A673 (cell line): ENCODE measurements at regions not wholly inside any gene's neighbourhood (a gene's known extent, or its start where the extent isn't known, plus 50 kb on each side); places are given as distances from the start of the nearest gene placed in this dataset.

Experiments used
- BruUV-seq: library from RNA; stranded (reverse); fragments of 400-500 nt; replicated peaks from 2 replicates; lab custom pipeline; 2021; lab: Mats Ljungman, UMichigan
- CTCF ChIA-PET: fragments of 300-600 bp; sonication (Branson Sonifier 250); formaldehyde crosslinking; loops from one replicate; lab custom pipeline; 2022; ENCODE audit warnings: antibody characterized with exemption; lab: Charles Lee
- POLR2A ChIA-PET: fragments of 300-600 bp; sonication (Branson Sonifier 250); formaldehyde crosslinking; loops from one replicate; lab custom pipeline; 2022; ENCODE audit warnings: antibody characterized with exemption; ENCODE audit not compliant: low non-redundant PET; lab: Charles Lee
- DNase-seq: peaks from one replicate; pipeline ENCODE4 v3.0.0-alpha.2; 2015; ENCODE audit warnings: low spot score
- H3K27ac ChIP-seq: fragments of 200-600 bp; sonication (generic); 2 replicates; pipeline ENCODE4 v1.5.1; 2016; ENCODE audit warnings: mixed run types, low read depth, mild to moderate bottlenecking, mixed read lengths, antibody characterized with exemption, low read length; ENCODE audit not compliant: poor library complexity, severe bottlenecking
- H3K27me3 ChIP-seq: fragments of 200-600 bp; sonication (generic); replicated peaks from 2 replicates; pipeline ENCODE4 v1.6.1; 2017; ENCODE audit warnings: mixed run types, low read depth, mild to moderate bottlenecking, mixed read lengths, antibody characterized with exemption, low read length; ENCODE audit not compliant: insufficient read depth, poor library complexity
- H3K36me3 ChIP-seq: fragments of 200-600 bp; sonication (generic); 2 replicates; pipeline ENCODE4 v1.6.1; 2016; ENCODE audit warnings: mixed run types, mild to moderate bottlenecking, mixed read lengths, antibody characterized with exemption, low read length; ENCODE audit not compliant: insufficient read depth, poor library complexity, severe bottlenecking
- H3K4me1 ChIP-seq: fragments of 200-600 bp; sonication (generic); 2 replicates; pipeline ENCODE4 v1.6.1; 2017; ENCODE audit warnings: mixed run types, mild to moderate bottlenecking, mixed read lengths, antibody characterized with exemption, low read length; ENCODE audit not compliant: insufficient read depth, poor library complexity, severe bottlenecking
- H3K4me3 ChIP-seq: fragments of 200-600 bp; sonication (generic); 2 replicates; pipeline ENCODE4 v1.5.1; 2016; ENCODE audit warnings: low read depth, mixed run types, mild to moderate bottlenecking, mixed read lengths, low read length; ENCODE audit not compliant: poor library complexity, severe bottlenecking
- H3K9me3 ChIP-seq: fragments of 200-600 bp; sonication (generic); 2 replicates; pipeline ENCODE4 v1.6.1; 2016; ENCODE audit warnings: mixed run types, low read depth, mild to moderate bottlenecking, mixed read lengths, antibody characterized with exemption, low read length; ENCODE audit not compliant: poor library complexity, severe bottlenecking
- EZH2 ChIP-seq: fragments of 200-600 bp; sonication (generic); IDR thresholded peaks from 2 replicates; pipeline ENCODE4 v1.6.1; 2017; ENCODE audit warnings: borderline replicate concordance, low read depth, mild to moderate bottlenecking, mixed read lengths, antibody characterized with exemption, low read length; ENCODE audit not compliant: poor library complexity, severe bottlenecking
- intact Hi-C: fragments of 100-400 bp; cut with micrococcal nuclease; formaldehyde crosslinking; loops from one replicate; pipeline ENCODE4 v1.10.0; 2022; ENCODE audit not compliant: unreplicated experiment
- TF ChIP-seq, protein P1 (sequence below): fragments of 300-800, 200-600 bp; sonication (generic); conservative IDR thresholded peaks from 2 replicates; pipeline ENCODE4 v1.5.1; 2017; ENCODE audit warnings: low read depth, mild to moderate bottlenecking, antibody characterized with exemption, low read length, moderate library complexity, mixed read lengths

DNA sequence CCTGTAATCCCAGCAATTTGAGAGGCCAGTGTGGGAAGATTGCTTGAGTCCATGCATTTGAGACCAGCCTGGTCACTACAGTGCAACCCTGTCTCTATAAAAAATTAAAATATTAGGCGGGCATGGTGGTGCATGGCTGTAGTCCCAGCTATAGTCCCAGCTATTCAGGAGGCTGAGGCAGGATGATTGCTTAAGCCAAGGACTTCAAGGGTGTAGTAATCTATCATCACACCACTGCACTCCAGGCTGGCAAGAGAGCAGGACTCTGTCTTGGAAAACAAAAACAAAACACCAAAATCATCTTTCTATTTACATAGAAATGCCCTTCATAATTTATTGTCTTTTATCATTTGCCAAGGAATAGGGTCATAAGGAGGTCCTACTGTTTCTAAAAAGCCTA lies 1274.1 kb upstream of the NCAM2 start:
- H3K4me1 ChIP-seq: no peaks in the 10 kb centered on the region
- no peaks in the 10 kb centered on the region for H3K27me3 ChIP-seq
- H3K4me3 ChIP-seq: no peak overlapping the region
- intact Hi-C loops: no loop called here
- DNase-seq: no peak
- H3K36me3 ChIP-seq: no peaks in the 10 kb centered on the region
- no TSS peak for BruUV-seq
- no peak overlapping the region for H3K27ac ChIP-seq
- ChIA-PET POLR2A (no interaction called here), CTCF (no interaction called here)
- peaks cover 24% of the 10 kb centered on the region for H3K9me3 ChIP-seq
- TF ChIP-seq EZH2: no peak
- TF ChIP-seq, protein P1, sequence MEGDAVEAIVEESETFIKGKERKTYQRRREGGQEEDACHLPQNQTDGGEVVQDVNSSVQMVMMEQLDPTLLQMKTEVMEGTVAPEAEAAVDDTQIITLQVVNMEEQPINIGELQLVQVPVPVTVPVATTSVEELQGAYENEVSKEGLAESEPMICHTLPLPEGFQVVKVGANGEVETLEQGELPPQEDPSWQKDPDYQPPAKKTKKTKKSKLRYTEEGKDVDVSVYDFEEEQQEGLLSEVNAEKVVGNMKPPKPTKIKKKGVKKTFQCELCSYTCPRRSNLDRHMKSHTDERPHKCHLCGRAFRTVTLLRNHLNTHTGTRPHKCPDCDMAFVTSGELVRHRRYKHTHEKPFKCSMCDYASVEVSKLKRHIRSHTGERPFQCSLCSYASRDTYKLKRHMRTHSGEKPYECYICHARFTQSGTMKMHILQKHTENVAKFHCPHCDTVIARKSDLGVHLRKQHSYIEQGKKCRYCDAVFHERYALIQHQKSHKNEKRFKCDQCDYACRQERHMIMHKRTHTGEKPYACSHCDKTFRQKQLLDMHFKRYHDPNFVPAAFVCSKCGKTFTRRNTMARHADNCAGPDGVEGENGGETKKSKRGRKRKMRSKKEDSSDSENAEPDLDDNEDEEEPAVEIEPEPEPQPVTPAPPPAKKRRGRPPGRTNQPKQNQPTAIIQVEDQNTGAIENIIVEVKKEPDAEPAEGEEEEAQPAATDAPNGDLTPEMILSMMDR: no peak

DNA sequence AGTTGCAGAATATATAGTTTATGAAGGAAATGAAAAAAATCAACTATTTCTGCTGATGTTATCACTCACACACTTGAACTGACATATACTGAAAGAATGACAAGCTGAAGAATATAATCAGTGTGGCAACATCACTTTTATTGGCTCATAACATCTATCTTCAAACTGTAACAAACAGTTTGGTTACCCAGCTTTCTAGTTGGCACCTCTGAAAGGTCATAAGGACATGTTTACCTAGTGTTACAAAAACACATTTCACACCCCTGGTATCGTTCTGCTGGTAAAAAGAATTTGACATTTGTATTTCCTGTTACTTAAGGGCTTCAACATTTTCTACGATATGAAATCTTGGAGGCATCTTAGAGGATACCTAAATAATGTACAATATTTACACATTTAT lies 1267.0 kb upstream of the NCAM2 start:
- Histone ChIP-seq H3K4me1 (no peaks in the 10 kb centered on the region), H3K27ac (no peak overlapping the region), H3K4me3 (no peak overlapping the region), H3K9me3 (peaks cover 13% of the 10 kb centered on the region), H3K36me3 (no peaks in the 10 kb centered on the region), H3K27me3 (no peaks in the 10 kb centered on the region)
- CTCF ChIA-PET: no interaction called here
- TF ChIP-seq, protein P1: no peak
- TF ChIP-seq EZH2: no peak
- POLR2A ChIA-PET: no interaction called here
- no peak for DNase-seq
- BruUV-seq: no TSS peak
- intact Hi-C loops: no loop called here

DNA sequence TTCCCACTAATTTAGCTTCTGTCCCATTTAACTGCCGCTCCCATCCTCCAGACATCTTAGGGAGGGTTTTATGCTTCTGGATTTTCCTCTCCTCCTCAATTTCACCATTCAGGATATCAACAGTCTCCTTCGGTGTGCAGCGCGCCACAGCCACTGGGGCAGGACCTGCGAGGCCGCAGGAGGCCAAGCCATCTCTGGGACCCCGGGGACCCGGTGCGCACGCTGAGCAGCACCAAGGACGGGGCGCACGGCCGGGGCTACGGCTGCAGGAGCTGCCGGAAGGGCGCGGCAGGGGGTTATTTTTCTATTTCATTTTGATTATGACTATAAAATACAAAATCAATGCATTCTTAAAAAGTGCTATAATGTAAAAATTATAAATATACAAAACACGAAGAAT lies 1238.4 kb upstream of the NCAM2 start:
- no peak overlapping the region for H3K4me3 ChIP-seq
- CTCF ChIA-PET: no interaction called here
- no peak for DNase-seq
- H3K36me3 ChIP-seq: no peaks in the 10 kb centered on the region
- TF ChIP-seq, protein P1: no peak
- TF ChIP-seq EZH2: no peak
- H3K9me3 ChIP-seq: peaks cover 15% of the 10 kb centered on the region
- H3K27me3 ChIP-seq: no peaks in the 10 kb centered on the region
- POLR2A ChIA-PET: no interaction called here
- intact Hi-C loops: no loop called here
- no TSS peak for BruUV-seq
- no peak overlapping the region for H3K27ac ChIP-seq
- H3K4me1 ChIP-seq: no peaks in the 10 kb centered on the region
